ENCODE measurements at regions not wholly inside any gene's neighbourhood (a gene's known extent, or its start where the extent isn't known, plus 50 kb on each side); places are given as distances from the start of the nearest gene placed in this dataset.

GRCh38 chr1:113217447-113218208, 144.6 kb downstream of the LRIG2 start:
- no peak for DNase-seq
- TF ChIP-seq, protein P1, sequence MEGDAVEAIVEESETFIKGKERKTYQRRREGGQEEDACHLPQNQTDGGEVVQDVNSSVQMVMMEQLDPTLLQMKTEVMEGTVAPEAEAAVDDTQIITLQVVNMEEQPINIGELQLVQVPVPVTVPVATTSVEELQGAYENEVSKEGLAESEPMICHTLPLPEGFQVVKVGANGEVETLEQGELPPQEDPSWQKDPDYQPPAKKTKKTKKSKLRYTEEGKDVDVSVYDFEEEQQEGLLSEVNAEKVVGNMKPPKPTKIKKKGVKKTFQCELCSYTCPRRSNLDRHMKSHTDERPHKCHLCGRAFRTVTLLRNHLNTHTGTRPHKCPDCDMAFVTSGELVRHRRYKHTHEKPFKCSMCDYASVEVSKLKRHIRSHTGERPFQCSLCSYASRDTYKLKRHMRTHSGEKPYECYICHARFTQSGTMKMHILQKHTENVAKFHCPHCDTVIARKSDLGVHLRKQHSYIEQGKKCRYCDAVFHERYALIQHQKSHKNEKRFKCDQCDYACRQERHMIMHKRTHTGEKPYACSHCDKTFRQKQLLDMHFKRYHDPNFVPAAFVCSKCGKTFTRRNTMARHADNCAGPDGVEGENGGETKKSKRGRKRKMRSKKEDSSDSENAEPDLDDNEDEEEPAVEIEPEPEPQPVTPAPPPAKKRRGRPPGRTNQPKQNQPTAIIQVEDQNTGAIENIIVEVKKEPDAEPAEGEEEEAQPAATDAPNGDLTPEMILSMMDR (IDR thresholded peaks at IDR 0.05), result no peak
- no peak for TF ChIP-seq POLR2A (IDR thresholded peaks at IDR 0.05)
- WGBS, 2 donors, result 61 to 68% methylated on average over 7 of the region's 7 CpGs
- intact Hi-C loops (cut with DNase I), result no loop called here
- Histone ChIP-seq H3K27me3 (no peaks in the 10 kb centered on the region), H3K27ac (peak overlapping the region in 2 of 3 donors; percentile 76 to 94), H3K36me3 (no peaks in the 10 kb centered on the region), H3K4me3 (replicated peaks in 1 of 3) (no peak overlapping the region), H3K4me1 (peaks cover 12 to 20% of the 10 kb centered on the region in 2 donors), H3K9me3 (no peaks in the 10 kb centered on the region)

GRCh38 chr1:113219377-113219776, 146.4 kb downstream of the LRIG2 start:
- WGBS, 2 donors, result 61 to 67% methylated on average over 2 of the region's 2 CpGs
- Histone ChIP-seq H3K4me1 (peaks cover 13 to 20% of the 10 kb centered on the region in 2 donors), H3K36me3 (no peaks in the 10 kb centered on the region), H3K9me3 (no peaks in the 10 kb centered on the region), H3K27ac (peak overlapping the region in 1 of 3 donors; percentile 94), H3K4me3 (replicated peaks in 1 of 3) (no peak overlapping the region), H3K27me3 (no peaks in the 10 kb centered on the region)
- peak in 1 of 2 donors; percentile 24 for DNase-seq
- TF ChIP-seq, protein P1 (IDR thresholded peaks at IDR 0.05), result peak in 2 of 6 experiments; percentile 15 to 16
- no peak for TF ChIP-seq POLR2A (IDR thresholded peaks at IDR 0.05)
- intact Hi-C loops (cut with DNase I), result no loop called here

DNA sequence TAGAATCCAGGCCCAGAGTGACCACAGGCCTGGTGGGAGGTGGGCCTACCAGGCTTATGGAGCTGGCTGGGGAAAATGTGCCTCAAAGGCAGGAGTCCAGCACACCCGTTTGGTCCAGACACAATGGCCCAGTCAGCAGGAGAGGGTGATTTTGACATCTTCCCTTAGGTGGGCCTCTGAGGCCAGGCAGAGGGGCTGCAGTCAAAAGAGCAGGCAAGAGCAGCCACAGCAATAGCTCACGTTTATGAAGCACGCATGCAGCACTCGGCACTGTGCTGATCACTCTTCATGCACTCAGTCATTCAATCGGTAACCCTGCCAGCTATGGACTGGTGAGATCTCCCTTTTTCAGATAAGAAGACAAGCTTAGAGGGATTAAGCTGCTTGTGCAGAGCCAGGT, 146.8 kb downstream of the LRIG2 start:
- intact Hi-C loops (cut with DNase I), result no loop called here
- peaks cover 13 to 20% of the 10 kb centered on the region in 2 donors for H3K4me1 ChIP-seq
- peak overlapping the region in 1 of 3 donors; percentile 43 for H3K27ac ChIP-seq
- no peaks in the 10 kb centered on the region for H3K36me3 ChIP-seq
- WGBS, 2 donors, result 78 to 88% methylated on average over 5 of the region's 5 CpGs
- TF ChIP-seq, protein P1 (IDR thresholded peaks at IDR 0.05), result no peak
- TF ChIP-seq POLR2A (IDR thresholded peaks at IDR 0.05), result no peak
- DNase-seq, result no peak
- no peak overlapping the region for H3K4me3 ChIP-seq (replicated peaks in 1 of 3)
- H3K9me3 ChIP-seq, result no peaks in the 10 kb centered on the region
- no peaks in the 10 kb centered on the region for H3K27me3 ChIP-seq

- Histone ChIP-seq H3K27me3 (no peaks in the 10 kb centered on the region), H3K4me1 (peaks cover 6% of the 10 kb centered on the region in 2 donors)
Observed at GRCh38 chr1:113223040-113223439, 150.0 kb downstream of the LRIG2 start.

DNA sequence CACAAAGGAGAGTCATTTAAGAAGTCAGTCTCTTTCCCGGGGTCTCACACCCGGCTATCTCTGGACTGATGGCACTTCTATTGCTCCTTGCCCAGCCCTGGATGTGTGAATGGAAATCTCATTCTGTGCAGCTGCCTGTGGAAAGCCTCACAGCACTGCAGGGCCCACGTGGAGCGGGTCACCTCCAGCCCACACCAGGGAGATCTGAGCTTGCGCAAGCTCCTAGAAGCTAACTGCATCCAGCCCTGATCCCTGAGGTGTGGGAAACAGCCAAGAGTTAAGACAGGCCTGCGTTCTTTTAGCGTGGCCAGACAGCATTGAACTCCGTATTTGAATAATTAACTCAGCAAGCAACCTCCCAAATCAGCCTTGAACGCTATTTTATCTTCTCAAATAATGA, 150.5 kb downstream of the LRIG2 start:
- intact Hi-C loops (cut with DNase I), result no loop called here
- no peak for TF ChIP-seq POLR2A (IDR thresholded peaks at IDR 0.05)
- TF ChIP-seq, protein P1 (IDR thresholded peaks at IDR 0.05), result no peak
- H3K9me3 ChIP-seq, result no peaks in the 10 kb centered on the region
- H3K27me3 ChIP-seq, result no peaks in the 10 kb centered on the region
- no peaks in the 10 kb centered on the region for H3K36me3 ChIP-seq
- 71 to 73% methylated on average over 9 of the region's 9 CpGs for WGBS, 2 donors
- H3K4me1 ChIP-seq, result peaks cover 4% of the 10 kb centered on the region in 2 donors
- no peak overlapping the region for H3K4me3 ChIP-seq (replicated peaks in 1 of 3)
- DNase-seq, result no peak
- H3K27ac ChIP-seq, result no peak overlapping the region

More at GRCh38 chr1:113223040-113223439, 150.0 kb downstream of the LRIG2 start:
- intact Hi-C loops (cut with DNase I), result no loop called here
- TF ChIP-seq, protein P1 (IDR thresholded peaks at IDR 0.05), result no peak
- H3K4me3 ChIP-seq (replicated peaks in 1 of 3), result no peak overlapping the region
- no peaks in the 10 kb centered on the region for H3K36me3 ChIP-seq
- WGBS, 2 donors, result 78 to 79% methylated on average over 2 of the region's 2 CpGs
- no peaks in the 10 kb centered on the region for H3K9me3 ChIP-seq
- no peak overlapping the region for H3K27ac ChIP-seq
- no peak for DNase-seq

Measured in thyroid gland (tissue), 4 donors.